Panc1 (cell line): ENCODE measurements at regions not wholly inside any gene's neighbourhood (a gene's known extent, or its start where the extent isn't known, plus 50 kb on each side); places are given as distances from the start of the nearest gene placed in this dataset.

Experiments used
- ATAC-seq: fragments of 200-7000 bp; cut with Tn5 transposase; 2 replicates; pipeline ENCODE4 v1.9.1; 2020; ENCODE audit warnings: mild to moderate bottlenecking, moderate library complexity
- BruUV-seq: library from RNA; stranded (reverse); fragments of 400-500 nt; replicated peaks from 2 replicates; lab custom pipeline; 2021; lab: Mats Ljungman, UMichigan
- CTCF ChIA-PET: fragments of 300-600 bp; sonication (Branson Sonifier 250); formaldehyde crosslinking; loops from one replicate; lab custom pipeline; 2022; ENCODE audit warnings: antibody characterized with exemption; lab: Charles Lee
- POLR2A ChIA-PET: fragments of 300-600 bp; sonication (Branson Sonifier 250); formaldehyde crosslinking; loops from one replicate; lab custom pipeline; 2022; ENCODE audit warnings: antibody characterized with exemption; lab: Charles Lee
- DNase-seq: peaks from one replicate; pipeline ENCODE4 v3.0.0-alpha.2; 2010; ENCODE audit warnings: low read depth, low spot score
- H3K27ac ChIP-seq: 2 replicates; pipeline ENCODE4 v1.5.1; 2011; ENCODE audit warnings: mild to moderate bottlenecking, low read length, inconsistent platforms
- H3K27me3 ChIP-seq: fragments of 200-500 bp; sonication (Bioruptor generic); 2 replicates; pipeline ENCODE4 v1.6.0; 2014; ENCODE audit warnings: low read length, inconsistent platforms; ENCODE audit not compliant: control insufficient read depth, insufficient read depth
- H3K36me3 ChIP-seq: fragments of 200-500 bp; sonication (Bioruptor generic); 2 replicates; pipeline ENCODE4 v1.5.1; 2014; ENCODE audit warnings: inconsistent platforms, mild to moderate bottlenecking, low read length, moderate library complexity; ENCODE audit not compliant: control insufficient read depth, insufficient read depth
- H3K4me1 ChIP-seq: 2 replicates; pipeline ENCODE4 v1.5.1; 2011; ENCODE audit warnings: inconsistent platforms, mild to moderate bottlenecking, low read length, moderate library complexity; ENCODE audit not compliant: control insufficient read depth, insufficient read depth
- H3K4me3 ChIP-seq, 2 experiments: 2 replicates each; pipeline ENCODE4 v1.5.1; 2011 to 2012; ENCODE audit warnings: low read depth in 2 of 2, low read length in 2 of 2, mild to moderate bottlenecking in 2 of 2, inconsistent platforms in 1 of 2, moderate library complexity in 1 of 2
- H3K9me3 ChIP-seq: fragments of 200-500 bp; sonication (Bioruptor generic); 2 replicates; pipeline ENCODE4 v1.5.1; 2014; ENCODE audit warnings: low read depth, mild to moderate bottlenecking, inconsistent platforms, low read length, moderate library complexity; ENCODE audit not compliant: control insufficient read depth, insufficient read depth
- POLR2AphosphoS5 ChIP-seq: IDR thresholded peaks from 2 replicates; pipeline ENCODE4 v1.6.1; 2012; ENCODE audit warnings: mild to moderate bottlenecking, low read depth, low read length, moderate library complexity
- SIN3A ChIP-seq: IDR thresholded peaks from 2 replicates; pipeline ENCODE4 v1.6.1; 2012; ENCODE audit warnings: low read depth, mild to moderate bottlenecking, low read length, moderate library complexity, borderline replicate concordance; ENCODE audit not compliant: insufficient read depth
- TCF7L2 ChIP-seq: IDR thresholded peaks from 2 replicates; pipeline ENCODE4 v1.6.1; 2011; ENCODE audit warnings: mild to moderate bottlenecking, low read depth, low read length, inconsistent platforms
- in situ Hi-C: cut with HindIII; loops from 2 replicates; pipeline ENCODE4 v1.10.0; 2016; ENCODE audit warnings: low sequenced_read_pairs, low pct_unique_long_range_greater_than_20kb
- intact Hi-C: fragments of 100-400 bp; cut with micrococcal nuclease; formaldehyde crosslinking; loops from one replicate; pipeline ENCODE4 v1.10.0; 2022; ENCODE audit not compliant: unreplicated experiment
- TF ChIP-seq, protein P1 (sequence below), 2 experiments: IDR thresholded peaks; 2 replicates each; pipeline ENCODE4 v1.6.1; 2011 to 2012; ENCODE audit warnings: low read depth in 2 of 2, control low read depth in 1 of 2, low read length in 1 of 2, mild to moderate bottlenecking in 1 of 2, moderate library complexity in 1 of 2; ENCODE audit not compliant: insufficient read depth in 1 of 2
- TF ChIP-seq, protein P2 (sequence below): fragments of 450-650 bp; IDR thresholded peaks from 2 replicates; pipeline ENCODE4 v1.5.1; 2017; ENCODE audit warnings: mild to moderate bottlenecking

DNA sequence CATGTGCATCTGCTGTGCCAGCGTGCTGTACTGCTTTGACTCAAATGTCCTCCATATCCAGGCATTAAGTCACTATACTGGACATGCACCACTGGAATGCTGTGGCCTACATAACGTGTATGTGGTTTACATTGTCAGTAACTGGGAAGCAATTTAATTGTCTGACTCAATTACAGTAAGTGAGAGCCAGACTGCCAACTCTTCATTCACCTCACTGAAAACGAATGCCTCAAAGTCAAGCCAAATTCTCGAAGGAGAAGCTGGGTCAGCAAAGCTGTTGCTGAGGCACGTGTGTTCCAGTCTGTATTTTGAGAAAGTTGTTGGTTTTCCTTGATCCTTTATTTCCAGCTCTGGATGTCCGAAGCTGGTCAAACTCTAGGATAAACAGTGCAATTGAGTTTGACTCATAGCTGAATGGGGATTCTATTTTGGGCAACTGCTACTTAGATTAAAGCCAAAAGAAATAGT is 534.3 kb downstream of the COL12A1 start:
- Histone ChIP-seq H3K27ac (no peak overlapping the region), H3K4me1 (no peaks in the 10 kb centered on the region), H3K9me3 (no peaks in the 10 kb centered on the region), H3K4me3 (no peak overlapping the region), H3K27me3 (no peaks in the 10 kb centered on the region), H3K36me3 (no peaks in the 10 kb centered on the region)
- no TSS peak for BruUV-seq
- ChIA-PET POLR2A (no interaction called here), CTCF (no interaction called here)
- intact Hi-C loops = no loop called here
- DNase-seq = no peak
- no peak for ATAC-seq
- TF ChIP-seq POLR2AphosphoS5 (no peak), TCF7L2 (no peak), SIN3A (no peak)
- TF ChIP-seq, protein P1, sequence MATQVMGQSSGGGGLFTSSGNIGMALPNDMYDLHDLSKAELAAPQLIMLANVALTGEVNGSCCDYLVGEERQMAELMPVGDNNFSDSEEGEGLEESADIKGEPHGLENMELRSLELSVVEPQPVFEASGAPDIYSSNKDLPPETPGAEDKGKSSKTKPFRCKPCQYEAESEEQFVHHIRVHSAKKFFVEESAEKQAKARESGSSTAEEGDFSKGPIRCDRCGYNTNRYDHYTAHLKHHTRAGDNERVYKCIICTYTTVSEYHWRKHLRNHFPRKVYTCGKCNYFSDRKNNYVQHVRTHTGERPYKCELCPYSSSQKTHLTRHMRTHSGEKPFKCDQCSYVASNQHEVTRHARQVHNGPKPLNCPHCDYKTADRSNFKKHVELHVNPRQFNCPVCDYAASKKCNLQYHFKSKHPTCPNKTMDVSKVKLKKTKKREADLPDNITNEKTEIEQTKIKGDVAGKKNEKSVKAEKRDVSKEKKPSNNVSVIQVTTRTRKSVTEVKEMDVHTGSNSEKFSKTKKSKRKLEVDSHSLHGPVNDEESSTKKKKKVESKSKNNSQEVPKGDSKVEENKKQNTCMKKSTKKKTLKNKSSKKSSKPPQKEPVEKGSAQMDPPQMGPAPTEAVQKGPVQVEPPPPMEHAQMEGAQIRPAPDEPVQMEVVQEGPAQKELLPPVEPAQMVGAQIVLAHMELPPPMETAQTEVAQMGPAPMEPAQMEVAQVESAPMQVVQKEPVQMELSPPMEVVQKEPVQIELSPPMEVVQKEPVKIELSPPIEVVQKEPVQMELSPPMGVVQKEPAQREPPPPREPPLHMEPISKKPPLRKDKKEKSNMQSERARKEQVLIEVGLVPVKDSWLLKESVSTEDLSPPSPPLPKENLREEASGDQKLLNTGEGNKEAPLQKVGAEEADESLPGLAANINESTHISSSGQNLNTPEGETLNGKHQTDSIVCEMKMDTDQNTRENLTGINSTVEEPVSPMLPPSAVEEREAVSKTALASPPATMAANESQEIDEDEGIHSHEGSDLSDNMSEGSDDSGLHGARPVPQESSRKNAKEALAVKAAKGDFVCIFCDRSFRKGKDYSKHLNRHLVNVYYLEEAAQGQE (IDR thresholded peaks at IDR 0.05; ENCODE audit: insufficient read depth in 1 of 2, low read depth in 2 of 2, low read length in 1 of 2) = no peak
- TF ChIP-seq, protein P2, sequence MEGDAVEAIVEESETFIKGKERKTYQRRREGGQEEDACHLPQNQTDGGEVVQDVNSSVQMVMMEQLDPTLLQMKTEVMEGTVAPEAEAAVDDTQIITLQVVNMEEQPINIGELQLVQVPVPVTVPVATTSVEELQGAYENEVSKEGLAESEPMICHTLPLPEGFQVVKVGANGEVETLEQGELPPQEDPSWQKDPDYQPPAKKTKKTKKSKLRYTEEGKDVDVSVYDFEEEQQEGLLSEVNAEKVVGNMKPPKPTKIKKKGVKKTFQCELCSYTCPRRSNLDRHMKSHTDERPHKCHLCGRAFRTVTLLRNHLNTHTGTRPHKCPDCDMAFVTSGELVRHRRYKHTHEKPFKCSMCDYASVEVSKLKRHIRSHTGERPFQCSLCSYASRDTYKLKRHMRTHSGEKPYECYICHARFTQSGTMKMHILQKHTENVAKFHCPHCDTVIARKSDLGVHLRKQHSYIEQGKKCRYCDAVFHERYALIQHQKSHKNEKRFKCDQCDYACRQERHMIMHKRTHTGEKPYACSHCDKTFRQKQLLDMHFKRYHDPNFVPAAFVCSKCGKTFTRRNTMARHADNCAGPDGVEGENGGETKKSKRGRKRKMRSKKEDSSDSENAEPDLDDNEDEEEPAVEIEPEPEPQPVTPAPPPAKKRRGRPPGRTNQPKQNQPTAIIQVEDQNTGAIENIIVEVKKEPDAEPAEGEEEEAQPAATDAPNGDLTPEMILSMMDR = no peak
- in situ Hi-C loops = no loop called here

DNA sequence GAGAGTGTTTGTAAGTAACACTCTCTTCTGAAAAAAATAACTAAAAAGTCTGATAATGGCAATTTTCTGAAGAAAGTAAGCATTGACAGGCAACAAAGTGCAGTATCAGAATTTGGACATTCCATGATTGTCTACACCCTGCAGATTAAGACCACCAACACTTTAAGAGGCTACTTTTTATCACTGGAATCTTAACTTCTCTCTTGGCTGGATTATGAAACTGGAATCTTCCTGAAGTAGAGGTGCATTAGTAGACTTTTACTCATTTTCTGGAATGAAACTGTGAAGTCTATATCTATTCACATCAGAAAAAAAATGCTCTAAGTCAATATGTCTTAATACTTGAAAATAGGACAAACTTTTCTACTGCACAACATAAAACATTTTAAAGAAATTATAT is 547.5 kb downstream of the COL12A1 start:
- Histone ChIP-seq H3K9me3 (no peaks in the 10 kb centered on the region), H3K4me1 (no peaks in the 10 kb centered on the region), H3K27me3 (no peaks in the 10 kb centered on the region), H3K27ac (no peak overlapping the region), H3K36me3 (no peaks in the 10 kb centered on the region), H3K4me3 (no peak overlapping the region)
- intact Hi-C loops = no loop called here
- TF ChIP-seq POLR2AphosphoS5 = no peak
- TF ChIP-seq, protein P1 (IDR thresholded peaks at IDR 0.05; ENCODE audit: insufficient read depth in 1 of 2, low read depth in 2 of 2, low read length in 1 of 2) = no peak
- TF ChIP-seq, protein P2 = no peak
- TF ChIP-seq TCF7L2 = no peak
- TF ChIP-seq SIN3A = no peak
- no peak for ATAC-seq
- CTCF ChIA-PET = no interaction called here
- in situ Hi-C loops = no loop called here
- BruUV-seq = no TSS peak
- no peak for DNase-seq
- POLR2A ChIA-PET = interaction anchor here (0.6 kb wide), 1 partner anchor 243 kb away, joined by 4 read pairs; no protein-coding TSS in a partner anchor
